Suprapubic skin (tissue), 4 donors: ENCODE measurements at regions not wholly inside any gene's neighbourhood (a gene's known extent, or its start where the extent isn't known, plus 50 kb on each side); places are given as distances from the start of the nearest gene placed in this dataset.

Experiments used
- DNase-seq, 2 donors: peaks; one replicate each; pipeline ENCODE4 v3.0.0-alpha.2; 2019; ENCODE audit warnings: low spot score in 2 of 2
- H3K27ac ChIP-seq: fragments of 200-600 bp; sonication (generic); one replicate; pipeline ENCODE4 v1.5.1; 2019
- H3K27me3 ChIP-seq: fragments of 200-600 bp; sonication (generic); one replicate; pipeline ENCODE4 v1.5.1; 2019
- H3K36me3 ChIP-seq: fragments of 200-600 bp; sonication (generic); one replicate; pipeline ENCODE4 v1.5.1; 2019
- H3K4me1 ChIP-seq: fragments of 200-600 bp; sonication (generic); one replicate; pipeline ENCODE4 v1.5.1; 2019
- H3K4me3 ChIP-seq: fragments of 200-600 bp; sonication (generic); one replicate; pipeline ENCODE4 v1.5.1; 2019; ENCODE audit warnings: mild to moderate bottlenecking
- H3K9me3 ChIP-seq: fragments of 200-600 bp; sonication (generic); one replicate; pipeline ENCODE4 v1.5.1; 2019
- CTCF ChIP-seq, 2 donors: fragments of 200-600 bp in 1 of 2; fragments of 450-650 bp in 1 of 2; sonication (generic) in 1 of 2; IDR thresholded peaks; one replicate each; pipeline ENCODE4 v1.5.1; 2016 to 2019; ENCODE audit warnings: antibody characterized with exemption in 2 of 2, mild to moderate bottlenecking in 1 of 2, moderate library complexity in 1 of 2
- EP300 ChIP-seq: sonication (generic); formaldehyde crosslinking; IDR thresholded peaks from one replicate; pipeline ENCODE4 v1.6.1; 2017; ENCODE audit warnings: antibody characterized with exemption
- POLR2A ChIP-seq, 2 donors: fragments of 450-650 bp; IDR thresholded peaks; one replicate each; pipeline ENCODE4 v1.6.1; 2017; ENCODE audit warnings: antibody characterized with exemption in 2 of 2, mild to moderate bottlenecking in 2 of 2, moderate library complexity in 2 of 2
- POLR2AphosphoS5 ChIP-seq, 3 donors: sonication (generic); formaldehyde crosslinking; IDR thresholded peaks; one replicate each; pipeline ENCODE4 v1.6.1; 2017; ENCODE audit warnings: antibody characterized with exemption in 3 of 3
- WGBS: methylation state at CpG from one replicate; pipeline ENCODE4 v1.1.5; 2018; 5-methylcytosine and 5-hydroxymethylcytosine counted together

GRCh38 chr14:51145246-51145645 is 50.3 kb upstream of the TRIM9 start:
- no peak for DNase-seq
- no peaks in the 10 kb centered on the region for H3K27me3 ChIP-seq
- WGBS, result 85% methylated on average over 2 of the region's 2 CpGs
- peaks cover 2% of the 10 kb centered on the region for H3K4me1 ChIP-seq
- TF ChIP-seq POLR2AphosphoS5 (IDR thresholded peaks at IDR 0.05) (no peak), EP300 (no peak), CTCF (IDR thresholded peaks at IDR 0.05) (no peak), POLR2A (IDR thresholded peaks at IDR 0.05) (no peak)
- no peak overlapping the region for H3K27ac ChIP-seq
- H3K4me3 ChIP-seq, result no peak overlapping the region
- no peaks in the 10 kb centered on the region for H3K36me3 ChIP-seq
- no peaks in the 10 kb centered on the region for H3K9me3 ChIP-seq

DNA sequence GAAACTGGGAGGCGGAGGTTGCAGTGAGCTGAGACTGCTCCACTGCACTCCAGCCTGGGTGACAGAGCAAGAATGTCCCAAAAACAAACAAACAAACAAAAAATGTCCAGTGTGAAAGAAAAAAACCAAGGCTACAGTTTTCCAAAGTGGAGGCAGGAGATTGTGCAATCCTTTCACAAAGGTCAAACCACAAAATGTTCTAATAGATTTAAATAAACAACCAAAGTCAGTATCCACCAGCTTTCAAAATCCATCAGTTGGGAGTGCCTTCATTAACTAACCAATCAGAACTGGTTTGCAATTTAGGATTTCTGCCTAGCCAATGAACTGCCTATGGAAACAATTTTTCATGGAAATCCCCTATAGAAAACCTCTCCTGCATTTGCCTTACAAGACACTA is 52.3 kb upstream of the TRIM9 start:
- Histone ChIP-seq H3K9me3 (no peaks in the 10 kb centered on the region), H3K36me3 (no peaks in the 10 kb centered on the region), H3K27ac (peak overlapping the region; percentile 64), H3K4me3 (no peak overlapping the region), H3K4me1 (peaks cover 2% of the 10 kb centered on the region), H3K27me3 (no peaks in the 10 kb centered on the region)
- TF ChIP-seq POLR2AphosphoS5 (IDR thresholded peaks at IDR 0.05), result no peak
- no peak for DNase-seq
- WGBS, result 100% methylated on average over 1 of the region's 1 CpG

DNA sequence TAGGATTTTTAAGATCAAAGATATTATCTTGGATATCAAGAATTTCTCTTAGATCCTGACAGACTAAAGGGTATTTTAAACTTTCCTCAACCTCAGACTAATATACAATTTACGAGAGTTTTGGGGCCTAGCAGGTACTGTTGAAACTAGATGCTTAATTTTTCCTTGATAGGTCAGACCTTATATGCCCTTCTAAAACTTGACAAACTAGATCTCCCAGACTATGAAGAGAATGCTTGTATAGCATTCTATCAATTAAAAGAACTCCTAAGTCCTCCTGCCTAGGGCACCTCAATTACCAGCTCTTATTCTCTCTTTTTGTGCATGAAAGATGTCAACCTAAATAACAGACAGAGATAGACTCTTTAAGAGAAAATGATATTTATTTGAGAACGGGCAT is 60.4 kb upstream of the TRIM9 start:
- WGBS, result 64% methylated on average over 2 of the region's 2 CpGs
- H3K4me1 ChIP-seq, result no peaks in the 10 kb centered on the region
- no peaks in the 10 kb centered on the region for H3K9me3 ChIP-seq
- no peaks in the 10 kb centered on the region for H3K27me3 ChIP-seq
- TF ChIP-seq CTCF (IDR thresholded peaks at IDR 0.05), result no peak
- no peak for TF ChIP-seq EP300
- no peak overlapping the region for H3K27ac ChIP-seq
- H3K4me3 ChIP-seq, result no peak overlapping the region
- no peaks in the 10 kb centered on the region for H3K36me3 ChIP-seq
- DNase-seq, result no peak

DNA sequence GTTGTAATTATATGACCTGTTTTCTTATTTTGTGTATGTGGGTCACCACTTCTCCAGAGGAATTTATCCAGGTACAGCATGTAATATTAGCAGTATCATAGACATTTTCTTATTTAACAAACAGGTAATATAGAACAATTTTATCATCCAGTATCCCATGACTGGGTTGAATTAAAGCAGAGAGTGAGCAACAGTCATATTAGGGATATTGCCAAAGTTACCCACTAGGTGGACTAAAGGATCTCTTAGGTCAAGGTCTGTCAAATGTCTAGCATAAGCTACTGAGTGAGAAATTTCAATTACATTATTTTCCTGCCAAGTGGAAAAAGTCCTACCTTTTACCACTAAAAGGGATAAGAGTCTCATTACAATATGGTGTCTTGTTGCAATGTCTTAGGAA is 62.1 kb upstream of the TRIM9 start:
- no peak for DNase-seq
- no peaks in the 10 kb centered on the region for H3K9me3 ChIP-seq
- H3K27me3 ChIP-seq, result no peaks in the 10 kb centered on the region
- H3K4me3 ChIP-seq, result no peak overlapping the region
- no peak overlapping the region for H3K27ac ChIP-seq
- no peaks in the 10 kb centered on the region for H3K36me3 ChIP-seq
- H3K4me1 ChIP-seq, result no peaks in the 10 kb centered on the region
- no peak for TF ChIP-seq POLR2AphosphoS5 (IDR thresholded peaks at IDR 0.05)
- TF ChIP-seq POLR2A (IDR thresholded peaks at IDR 0.05), result no peak
- TF ChIP-seq CTCF (IDR thresholded peaks at IDR 0.05), result no peak
- TF ChIP-seq EP300, result no peak

- H3K36me3 ChIP-seq, result no peaks in the 10 kb centered on the region
- DNase-seq, result no peak
- no peak overlapping the region for H3K27ac ChIP-seq
- no peaks in the 10 kb centered on the region for H3K9me3 ChIP-seq
- WGBS, result 90% methylated on average over 2 of the region's 2 CpGs
- no peaks in the 10 kb centered on the region for H3K27me3 ChIP-seq
- no peak overlapping the region for H3K4me3 ChIP-seq
- peaks cover 6% of the 10 kb centered on the region for H3K4me1 ChIP-seq
- TF ChIP-seq EP300, result no peak
Observed at GRCh38 chr14:51160871-51161270, 66.0 kb upstream of the TRIM9 start.

DNA sequence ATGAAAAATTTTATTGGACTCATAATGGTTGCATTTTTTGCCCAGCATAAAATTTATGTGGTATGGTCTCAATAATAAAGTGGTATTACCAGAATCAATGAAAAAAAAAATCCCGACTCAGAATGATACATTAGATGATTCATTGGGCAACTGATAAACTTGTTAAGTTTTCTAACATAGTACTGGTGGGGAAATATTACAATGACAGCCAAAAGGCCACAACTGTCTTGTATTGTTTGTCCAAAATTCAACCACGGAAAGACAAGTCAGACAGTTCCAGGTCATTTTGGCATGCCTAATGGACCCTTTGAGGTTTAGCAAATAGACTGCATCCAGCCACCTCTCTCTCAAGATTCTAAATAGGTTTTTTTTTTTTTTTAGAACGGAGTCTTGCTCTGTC is 70.5 kb upstream of the TRIM9 start:
- Histone ChIP-seq H3K36me3 (no peaks in the 10 kb centered on the region), H3K27ac (no peak overlapping the region), H3K4me3 (no peak overlapping the region), H3K27me3 (no peaks in the 10 kb centered on the region), H3K4me1 (peaks cover 11% of the 10 kb centered on the region), H3K9me3 (no peaks in the 10 kb centered on the region)
- TF ChIP-seq CTCF (IDR thresholded peaks at IDR 0.05), result no peak
- TF ChIP-seq POLR2AphosphoS5 (IDR thresholded peaks at IDR 0.05), result no peak
- no peak for TF ChIP-seq EP300
- TF ChIP-seq POLR2A (IDR thresholded peaks at IDR 0.05), result no peak
- no peak for DNase-seq
- 75% methylated on average over 3 of the region's 3 CpGs for WGBS
